ENCODE measurements at regions not wholly inside any gene's neighbourhood (a gene's known extent, or its start where the extent isn't known, plus 50 kb on each side); places are given as distances from the start of the nearest gene placed in this dataset.

DNA sequence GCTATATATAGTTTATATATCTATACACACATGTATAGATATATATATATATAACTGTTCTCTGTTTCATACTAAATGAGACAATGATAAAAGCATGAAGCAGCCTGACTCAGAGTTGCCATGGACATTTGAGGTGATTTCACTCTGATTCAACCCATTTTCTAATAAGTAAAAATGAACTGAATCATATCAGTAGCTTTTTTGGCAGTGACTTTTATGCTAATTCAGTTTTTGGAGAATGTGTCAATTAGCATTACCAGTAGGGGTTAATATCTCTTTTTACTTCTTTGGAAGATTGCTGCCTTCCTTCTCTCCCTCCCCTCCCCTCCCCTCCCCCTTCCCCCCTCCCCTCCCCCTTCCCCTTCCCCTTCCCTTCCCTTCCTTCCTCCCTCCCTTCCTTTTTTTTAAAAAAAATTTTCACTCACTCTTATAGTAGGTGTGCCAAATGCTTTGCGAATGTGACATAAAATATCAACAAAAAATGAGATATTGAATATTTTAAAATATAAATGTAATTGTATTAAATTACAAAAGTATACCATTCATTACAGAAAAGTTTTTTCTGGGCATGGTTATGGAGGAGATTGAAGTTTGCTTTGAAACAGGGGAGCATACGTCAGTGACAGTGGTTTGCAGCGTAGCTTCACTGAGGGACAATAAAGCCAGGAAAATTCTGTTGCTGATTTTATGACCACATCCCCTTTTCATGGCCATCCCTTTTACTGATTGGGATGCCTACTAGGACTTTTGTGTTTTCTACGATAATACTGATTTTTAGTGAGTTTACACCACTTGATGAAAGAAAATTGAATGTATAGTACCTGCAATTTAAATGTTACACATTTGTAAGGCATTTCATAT lies 64.0 kb upstream of the KLF6 start:
- H3K36me3 ChIP-seq (ENCODE audit: low read depth), result no peaks in the 10 kb centered on the region
- peak; percentile 94 for DNase-seq
- H3F3A ChIP-seq (ENCODE audit: insufficient read depth), result peaks cover 42% of the 10 kb centered on the region
- no peaks in the 10 kb centered on the region for H3K9me2 ChIP-seq (ENCODE audit: insufficient read depth)
- peaks cover 46% of the 10 kb centered on the region for H3K4me1 ChIP-seq (ENCODE audit: insufficient read depth)
- TF ChIP-seq EZH2 (IDR thresholded peaks at IDR 0.05; ENCODE audit: insufficient read depth, poor library complexity, severe bottlenecking) (no peak), EZH2phosphoT487 (IDR thresholded peaks at IDR 0.05; ENCODE audit: insufficient read depth, low read depth) (no peak)
- peak overlapping the region; percentile 64 for H3K4me2 ChIP-seq (ENCODE audit: unreplicated experiment)
- WGBS, 2 experiments (ENCODE audit: low coverage in 1 of 2, low lambda C conversion rate in 2 of 2, missing lambda C conversion rate in 2 of 2), result 96 to 98% methylated on average over 4 of the region's 4 CpGs
- no peaks in the 10 kb centered on the region for H3K79me2 ChIP-seq (ENCODE audit: insufficient read depth)
- no peaks in the 10 kb centered on the region for H3K27me3 ChIP-seq (replicated peaks; ENCODE audit: insufficient read depth)
- H2AFZ ChIP-seq, result no peak overlapping the region
- in situ Hi-C loops (cut with MboI), result no loop called here
- H4K20me1 ChIP-seq (ENCODE audit: insufficient read depth), result no peaks in the 10 kb centered on the region
- peak overlapping the region; percentile 90 for H3K27ac ChIP-seq
- H3K9ac ChIP-seq, result no peak overlapping the region; the same call in 1 of the 2 replicates
- no peak overlapping the region for H3K4me3 ChIP-seq
- no peaks in the 10 kb centered on the region for H3K9me3 ChIP-seq (ENCODE audit: low read depth)

DNA sequence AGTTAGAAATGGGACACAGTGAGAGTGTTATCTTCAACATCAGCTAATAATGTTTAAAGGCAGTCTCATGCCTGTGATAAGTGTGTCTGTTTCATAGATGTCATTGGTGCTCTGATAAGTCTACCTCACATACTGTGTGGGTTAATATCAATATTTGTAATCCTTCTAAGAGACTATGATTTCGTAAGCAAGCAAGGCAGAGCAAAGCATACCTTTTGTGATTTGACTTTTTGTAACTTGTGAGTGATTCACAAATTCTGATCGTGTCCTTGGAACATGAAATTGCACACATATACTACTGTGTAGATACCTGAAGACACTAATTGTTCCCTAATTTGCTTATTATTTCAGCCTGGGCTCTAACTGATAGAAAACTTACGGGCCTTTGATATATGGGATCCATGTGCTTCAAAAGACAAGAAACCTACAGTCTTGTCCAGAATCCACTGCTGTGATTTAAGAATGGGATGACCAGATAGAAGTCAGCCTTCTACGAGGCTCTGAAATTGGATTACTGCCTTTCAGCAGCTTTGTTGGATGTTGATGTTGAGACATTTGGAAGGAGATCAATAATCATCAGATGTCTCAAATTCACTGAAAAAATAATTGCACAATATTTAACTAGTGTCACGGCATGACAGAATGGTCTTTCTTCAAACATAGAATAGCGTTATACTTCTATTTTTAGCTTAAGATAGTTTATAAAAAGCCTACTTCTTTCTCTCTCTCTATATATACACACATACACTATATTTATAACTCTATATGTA lies 63.2 kb upstream of the KLF6 start:
- H3K9ac ChIP-seq, result peak overlapping the region; percentile 64
- peaks cover 42% of the 10 kb centered on the region for H3F3A ChIP-seq (ENCODE audit: insufficient read depth)
- no peaks in the 10 kb centered on the region for H3K27me3 ChIP-seq (replicated peaks; ENCODE audit: insufficient read depth)
- no peaks in the 10 kb centered on the region for H3K9me3 ChIP-seq (ENCODE audit: low read depth)
- H2AFZ ChIP-seq, result 0 out of 2 replicates have a peak overlapping the region, but pooled peaks have one; percentile 6
- H3K4me2 ChIP-seq (ENCODE audit: unreplicated experiment), result peak overlapping the region; percentile 64
- 9 to 14% methylated on average over 6 of the region's 6 CpGs for WGBS, 2 experiments (ENCODE audit: low coverage in 1 of 2, low lambda C conversion rate in 2 of 2, missing lambda C conversion rate in 2 of 2)
- no peaks in the 10 kb centered on the region for H3K36me3 ChIP-seq (ENCODE audit: low read depth)
- in situ Hi-C loops (cut with MboI), result no loop called here
- peak overlapping the region; percentile 90 for H3K27ac ChIP-seq
- peaks cover 43% of the 10 kb centered on the region for H3K4me1 ChIP-seq (ENCODE audit: insufficient read depth)
- TF ChIP-seq EZH2phosphoT487 (IDR thresholded peaks at IDR 0.05; ENCODE audit: insufficient read depth, low read depth) (no peak), EZH2 (IDR thresholded peaks at IDR 0.05; ENCODE audit: insufficient read depth, poor library complexity, severe bottlenecking) (no peak)
- no peaks in the 10 kb centered on the region for H3K9me2 ChIP-seq (ENCODE audit: insufficient read depth)
- H3K4me3 ChIP-seq, result peak overlapping the region; percentile 34
- H4K20me1 ChIP-seq (ENCODE audit: insufficient read depth), result no peaks in the 10 kb centered on the region
- peak; percentile 83 for DNase-seq
- no peaks in the 10 kb centered on the region for H3K79me2 ChIP-seq (ENCODE audit: insufficient read depth)

GRCh38 chr10:3846736-3847135 lies 61.7 kb upstream of the KLF6 start:
- H3K4me2 ChIP-seq (ENCODE audit: unreplicated experiment), result no peak overlapping the region
- WGBS, 2 experiments (ENCODE audit: low coverage in 1 of 2, low lambda C conversion rate in 2 of 2, missing lambda C conversion rate in 2 of 2), result 97% methylated on average over 3 of the region's 3 CpGs
- no peaks in the 10 kb centered on the region for H3K36me3 ChIP-seq (ENCODE audit: low read depth)
- TF ChIP-seq EZH2phosphoT487 (IDR thresholded peaks at IDR 0.05; ENCODE audit: insufficient read depth, low read depth) (no peak), EZH2 (IDR thresholded peaks at IDR 0.05; ENCODE audit: insufficient read depth, poor library complexity, severe bottlenecking) (no peak)
- H3K9me2 ChIP-seq (ENCODE audit: insufficient read depth), result no peaks in the 10 kb centered on the region
- in situ Hi-C loops (cut with MboI), result no loop called here
- no peaks in the 10 kb centered on the region for H4K20me1 ChIP-seq (ENCODE audit: insufficient read depth)
- no peaks in the 10 kb centered on the region for H3K9me3 ChIP-seq (ENCODE audit: low read depth)
- no peak overlapping the region for H3K9ac ChIP-seq
- no peak overlapping the region for H3K4me3 ChIP-seq
- no peak overlapping the region for H2AFZ ChIP-seq
- H3K27me3 ChIP-seq (replicated peaks; ENCODE audit: insufficient read depth), result no peaks in the 10 kb centered on the region
- H3K27ac ChIP-seq, result no peak overlapping the region
- peaks cover 34% of the 10 kb centered on the region for H3F3A ChIP-seq (ENCODE audit: insufficient read depth)
- no peak for DNase-seq
- no peaks in the 10 kb centered on the region for H3K79me2 ChIP-seq (ENCODE audit: insufficient read depth)
- peaks cover 30% of the 10 kb centered on the region for H3K4me1 ChIP-seq (ENCODE audit: insufficient read depth)

GRCh38 chr10:3844491-3845025 lies 59.5 kb upstream of the KLF6 start:
- DNase-seq, result no peak
- H3K27ac ChIP-seq, result no peak overlapping the region
- H3K79me2 ChIP-seq (ENCODE audit: insufficient read depth), result no peaks in the 10 kb centered on the region
- no peaks in the 10 kb centered on the region for H4K20me1 ChIP-seq (ENCODE audit: insufficient read depth)
- no peaks in the 10 kb centered on the region for H3K36me3 ChIP-seq (ENCODE audit: low read depth)
- peaks cover 26% of the 10 kb centered on the region for H3K4me1 ChIP-seq (ENCODE audit: insufficient read depth)
- no peak overlapping the region for H3K4me2 ChIP-seq (ENCODE audit: unreplicated experiment)
- no peaks in the 10 kb centered on the region for H3K27me3 ChIP-seq (replicated peaks; ENCODE audit: insufficient read depth)
- no peak overlapping the region for H2AFZ ChIP-seq
- H3F3A ChIP-seq (ENCODE audit: insufficient read depth), result peaks cover 22% of the 10 kb centered on the region
- in situ Hi-C loops (cut with MboI), result no loop called here
- no peak overlapping the region for H3K4me3 ChIP-seq
- H3K9ac ChIP-seq, result no peak overlapping the region
- TF ChIP-seq EZH2phosphoT487 (IDR thresholded peaks at IDR 0.05; ENCODE audit: insufficient read depth, low read depth), result no peak
- TF ChIP-seq EZH2 (IDR thresholded peaks at IDR 0.05; ENCODE audit: insufficient read depth, poor library complexity, severe bottlenecking), result no peak
- no peaks in the 10 kb centered on the region for H3K9me2 ChIP-seq (ENCODE audit: insufficient read depth)
- no peaks in the 10 kb centered on the region for H3K9me3 ChIP-seq (ENCODE audit: low read depth)
- 91 to 93% methylated on average over 1 of the region's 1 CpG for WGBS, 2 experiments (ENCODE audit: low coverage in 1 of 2, low lambda C conversion rate in 2 of 2, missing lambda C conversion rate in 2 of 2)
